ENCODE measurements at regions not wholly inside any gene's neighbourhood (a gene's known extent, or its start where the extent isn't known, plus 50 kb on each side); places are given as distances from the start of the nearest gene placed in this dataset.

- TF ChIP-seq CTCF (conservative IDR thresholded peaks at IDR 0.05 in 1 of 2, IDR thresholded peaks at IDR 0.05 in 1 of 2; ENCODE audit: extremely low read depth in 1 of 2, insufficient read depth in 1 of 2, low read depth in 1 of 2, low read length in 2 of 2) = no peak
- TF ChIP-seq EZH2 (IDR thresholded peaks at IDR 0.05; ENCODE audit: borderline replicate concordance, low read length) = no peak
These were observed 176.7 kb downstream of the DIPK2A start for GRCh38 chr3:144148356-144148755.
